NCI-H2029 treated with DMSO at 0.1 percent for 48 hours (cell line): ENCODE measurements at regions not wholly inside any gene's neighbourhood (a gene's known extent, or its start where the extent isn't known, plus 50 kb on each side); places are given as distances from the start of the nearest gene placed in this dataset.

Experiments used
- DNase-seq: peaks from one replicate; lab custom pipeline; 2025; lab: John Stamatoyannopoulos, UW

DNA sequence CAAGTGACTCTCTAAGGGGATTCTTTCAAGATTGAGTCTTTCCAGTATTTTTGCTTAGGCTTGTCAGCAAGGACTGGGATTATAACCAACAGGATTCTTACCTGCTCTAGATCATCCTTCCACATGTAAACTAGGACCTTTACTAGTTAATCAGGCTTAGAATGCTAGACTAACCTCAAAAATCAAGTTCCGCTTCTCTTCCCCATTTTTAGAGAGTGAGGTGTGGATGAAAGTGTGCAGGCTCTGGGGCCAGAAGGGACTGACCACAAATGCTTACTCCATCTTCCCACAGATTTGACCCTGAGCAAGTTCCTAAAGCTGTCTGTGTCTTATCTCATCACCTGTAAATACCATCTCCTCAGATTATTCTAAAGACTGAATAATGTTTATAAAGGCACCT lies 89.5 kb upstream of the IL12A start:
- no peak for DNase-seq

GRCh38 chr3:159902546-159903314 lies 85.9 kb upstream of the IL12A start:
- DNase-seq, result no peak

GRCh38 chr3:159904455-159904854 lies 84.2 kb upstream of the IL12A start:
- DNase-seq, result no peak

- no peak for DNase-seq
Observed at GRCh38 chr3:159904911-159905310, 83.7 kb upstream of the IL12A start.

DNA sequence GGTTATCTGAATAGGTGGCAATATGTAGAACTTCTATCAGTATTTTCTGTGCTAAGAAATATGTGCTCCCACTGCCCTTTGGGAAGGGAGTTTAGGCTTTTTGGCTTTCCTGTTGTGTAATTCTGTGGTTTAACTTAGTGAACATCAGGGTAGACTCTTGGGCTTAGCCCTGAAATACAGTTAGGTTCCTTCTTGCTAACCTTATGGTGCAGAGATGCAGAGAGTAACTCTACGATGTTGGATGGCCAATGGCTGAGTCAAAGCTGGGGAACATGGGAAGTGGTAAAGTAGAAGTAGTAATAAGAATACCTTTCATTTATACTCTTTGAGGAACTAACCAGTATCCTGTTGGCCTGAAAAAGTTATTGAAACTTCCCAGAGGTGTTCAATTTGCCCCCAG lies 80.8 kb upstream of the IL12A start:
- DNase-seq, result no peak

DNA sequence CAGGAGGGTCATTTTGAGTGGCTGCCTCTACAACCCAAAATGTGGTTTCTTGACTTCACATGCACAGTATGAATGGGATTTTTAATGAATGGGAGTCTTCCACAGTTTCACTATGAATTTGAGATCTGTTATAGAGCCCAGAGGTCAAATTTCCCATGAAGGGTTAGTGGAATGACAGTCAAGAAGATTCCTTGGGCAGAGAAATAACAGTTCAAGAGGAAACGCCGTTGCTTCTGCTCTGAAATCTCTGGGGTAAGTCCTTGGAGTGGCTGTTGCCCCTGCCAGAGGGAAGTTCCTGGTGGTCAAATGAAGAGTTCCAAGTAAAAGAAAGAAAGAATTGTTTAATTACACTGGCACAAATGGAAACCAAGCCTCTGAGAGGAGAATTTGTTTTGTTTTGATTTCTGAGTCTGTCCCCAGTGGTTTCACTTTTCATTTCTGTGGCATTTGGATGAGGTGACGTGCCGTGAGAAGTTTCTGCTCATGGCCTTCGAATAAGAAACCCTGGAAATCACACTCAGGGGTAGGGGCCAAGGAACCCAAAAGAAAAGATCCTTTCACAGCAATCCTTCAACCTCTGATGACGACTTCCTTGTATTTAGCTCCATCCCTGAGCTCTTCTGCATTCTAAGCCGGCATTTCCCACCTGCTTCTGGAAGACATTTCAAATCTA lies 77.5 kb upstream of the IL12A start:
- DNase-seq, result no peak

DNA sequence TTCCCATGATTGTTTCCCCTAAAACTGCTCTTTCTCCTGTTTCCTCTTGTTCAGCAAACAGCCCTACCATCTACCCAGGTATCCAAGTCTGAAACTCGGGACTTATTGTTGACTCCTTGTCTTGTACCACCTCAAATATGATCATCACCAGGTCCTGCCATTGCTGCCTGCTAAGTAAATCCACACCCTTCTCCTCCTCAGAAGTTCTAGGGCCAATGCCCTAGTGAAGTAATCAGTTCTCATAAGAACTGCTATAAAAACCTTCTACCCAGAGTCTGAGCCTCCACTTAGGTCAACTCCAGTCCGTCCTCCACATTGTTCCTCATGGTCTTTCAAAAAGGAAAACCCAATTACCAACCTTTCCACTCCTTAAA lies 77.0 kb upstream of the IL12A start:
- no peak for DNase-seq

DNA sequence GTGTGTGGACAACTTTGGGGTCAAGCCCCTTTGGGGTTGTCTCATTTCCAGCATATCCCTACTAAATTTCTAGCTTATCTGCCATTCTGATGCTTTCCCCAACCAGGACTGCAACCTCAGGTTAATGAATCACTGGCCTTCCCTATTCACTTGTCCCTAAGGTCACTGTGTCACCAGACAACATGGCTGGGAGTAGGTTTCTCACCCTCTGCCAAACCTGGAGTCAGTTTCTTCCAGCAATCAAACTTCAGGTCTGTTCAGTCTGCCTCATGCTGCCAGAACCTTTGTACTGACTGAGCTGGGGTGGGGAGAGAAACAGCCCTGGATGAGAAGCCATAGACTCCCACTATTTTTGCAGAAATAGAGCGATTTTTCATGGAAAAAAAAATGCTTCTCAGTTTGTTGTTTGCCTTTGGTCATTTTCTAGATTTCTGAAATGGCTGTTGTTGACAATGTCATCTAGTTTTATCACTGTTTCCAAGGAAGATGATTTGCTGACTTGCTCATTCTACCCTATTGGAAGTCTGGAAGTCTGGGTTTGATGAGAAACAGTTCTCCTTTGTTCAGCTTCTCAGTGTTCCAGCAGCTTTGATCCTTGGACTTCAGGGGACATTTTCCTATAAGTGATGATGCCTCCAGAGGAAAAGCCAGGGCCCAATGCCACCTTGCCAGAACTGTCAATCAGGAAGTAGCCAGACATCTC lies 74.8 kb upstream of the IL12A start:
- no peak for DNase-seq

GRCh38 chr3:159914426-159914825 lies 74.2 kb upstream of the IL12A start:
- no peak for DNase-seq

GRCh38 chr3:159916052-159916451 lies 72.6 kb upstream of the IL12A start:
- no peak for DNase-seq

GRCh38 chr3:159917141-159917540 lies 71.5 kb upstream of the IL12A start:
- DNase-seq, result no peak

DNA sequence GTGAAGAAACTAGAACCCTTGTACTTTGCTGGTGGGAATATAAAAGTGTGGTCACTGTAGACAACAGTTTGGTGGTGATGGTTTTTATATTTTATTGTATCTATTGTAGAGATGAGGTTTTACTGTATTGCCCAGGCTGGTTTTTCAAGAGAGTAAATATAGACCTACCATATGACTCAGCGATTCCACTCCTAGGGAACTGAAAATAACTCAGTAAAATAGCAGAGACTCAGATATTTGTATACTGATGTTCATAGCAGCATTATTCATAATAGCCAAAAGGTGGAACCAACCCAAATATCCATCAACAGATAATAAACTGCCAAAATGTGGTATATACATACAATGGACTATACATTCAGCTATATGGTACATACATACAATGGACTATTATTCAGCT lies 68.8 kb upstream of the IL12A start:
- no peak for DNase-seq

DNA sequence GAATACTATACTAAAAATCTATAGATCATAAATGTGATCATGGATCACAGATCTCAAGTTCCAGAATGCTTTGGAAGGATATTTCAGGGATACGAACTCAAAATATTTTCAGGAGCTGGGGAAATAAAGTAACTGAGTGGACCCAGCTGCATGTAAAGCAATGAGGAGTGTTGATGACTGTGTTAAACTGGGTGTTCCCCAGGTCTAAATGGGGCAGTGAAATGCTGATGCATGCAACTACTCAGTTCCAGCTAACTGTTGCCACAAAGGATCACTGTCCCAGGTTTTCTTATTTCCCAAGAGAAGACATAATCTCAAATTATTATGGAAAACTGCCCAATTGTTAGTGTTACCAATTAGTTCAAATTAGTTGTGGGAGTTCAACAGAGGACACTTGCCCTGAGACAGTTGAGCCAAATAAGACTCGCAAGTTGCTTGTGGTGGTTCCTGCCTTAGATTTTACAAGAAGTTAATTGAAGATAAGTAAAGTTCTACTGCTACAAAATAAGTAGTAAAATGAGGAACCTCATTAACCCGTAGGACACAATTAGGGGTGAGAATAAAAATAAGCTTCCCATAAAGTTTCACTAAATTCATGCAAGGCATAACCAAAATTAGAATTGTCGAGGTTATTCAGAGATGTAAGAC lies 66.3 kb upstream of the IL12A start:
- DNase-seq, result no peak

- DNase-seq, result no peak
Observed at GRCh38 chr3:159922861-159923312, 65.7 kb upstream of the IL12A start.

DNA sequence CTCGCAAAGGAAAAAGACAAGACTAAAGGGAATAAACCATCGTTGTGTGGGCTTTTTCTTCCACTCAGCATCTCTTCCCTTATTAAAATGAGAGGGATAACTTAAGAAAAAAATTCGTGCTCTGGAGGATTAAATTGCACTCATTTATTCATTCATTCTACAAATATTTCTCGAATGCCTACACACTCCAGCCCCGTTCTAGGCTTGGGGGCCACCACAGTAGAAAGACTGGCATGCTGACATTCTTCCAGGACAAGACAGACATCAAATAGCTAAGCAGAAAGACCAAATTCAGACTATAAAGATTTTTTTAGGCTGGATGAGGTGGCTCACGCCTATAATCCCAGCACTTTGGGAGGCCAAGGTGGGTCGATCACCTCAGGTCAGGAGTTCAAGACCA lies 65.3 kb upstream of the IL12A start:
- DNase-seq, result no peak

DNA sequence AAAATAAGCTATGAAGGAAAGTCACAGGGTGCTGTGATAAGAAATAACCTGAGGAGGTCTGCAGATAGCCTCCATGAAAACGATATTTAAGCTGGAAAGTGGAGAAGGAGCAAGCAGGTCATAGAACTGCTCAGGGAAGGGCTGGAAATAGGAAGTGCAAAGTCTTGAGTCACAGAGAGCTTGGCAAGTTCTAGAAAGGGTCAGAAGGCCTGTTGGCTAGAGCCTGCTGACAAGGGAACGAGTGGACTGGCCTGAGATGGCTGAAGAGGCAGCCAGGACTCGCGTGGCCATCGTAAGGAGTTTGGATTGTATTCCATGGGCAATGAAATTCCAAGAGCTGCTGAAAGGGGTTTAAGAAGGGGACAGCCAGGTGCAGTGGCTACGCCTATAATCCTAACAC lies 64.7 kb upstream of the IL12A start:
- DNase-seq, result no peak

- DNase-seq, result no peak
Observed at GRCh38 chr3:159924411-159924810, 64.2 kb upstream of the IL12A start.

DNA sequence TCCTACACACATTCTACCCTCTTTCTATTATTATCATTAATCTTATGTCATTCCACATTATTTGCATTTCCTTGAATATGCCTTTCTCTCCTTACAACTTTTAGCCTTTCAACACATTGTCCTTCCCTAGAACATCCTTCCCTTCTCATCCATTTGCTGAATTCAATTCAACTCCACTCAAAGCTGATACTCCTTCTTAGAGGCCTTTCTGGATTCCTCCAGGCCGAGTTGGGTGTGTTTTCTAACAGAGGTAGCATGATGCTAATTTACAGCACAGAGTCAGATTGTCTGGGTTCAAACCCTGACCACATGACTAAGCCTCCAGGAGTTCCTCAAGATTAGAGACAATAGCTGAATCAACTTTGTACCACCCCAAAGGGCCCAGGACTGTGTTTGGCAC lies 63.4 kb upstream of the IL12A start:
- no peak for DNase-seq

DNA sequence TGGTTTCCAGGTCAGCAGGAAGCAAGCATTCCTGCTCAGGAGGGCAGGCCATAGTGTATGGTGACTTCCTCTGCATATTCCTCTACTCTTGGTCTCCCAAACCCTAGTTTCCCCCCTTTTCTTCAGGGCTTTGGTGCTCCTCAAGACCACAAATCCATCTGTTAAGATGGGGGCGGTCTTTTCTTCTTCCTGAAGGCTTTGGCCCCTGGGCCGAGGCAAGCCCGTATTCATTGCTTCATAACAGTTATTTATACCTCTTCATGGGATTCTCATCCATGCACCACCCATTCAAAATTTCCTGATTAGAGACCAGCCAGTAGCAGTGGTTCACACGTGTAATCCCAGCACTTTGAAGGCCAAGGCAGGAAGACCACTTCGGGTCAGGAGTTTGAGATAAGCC lies 62.1 kb upstream of the IL12A start:
- no peak for DNase-seq

GRCh38 chr3:159928071-159928491 lies 60.6 kb upstream of the IL12A start:
- DNase-seq, result no peak

DNA sequence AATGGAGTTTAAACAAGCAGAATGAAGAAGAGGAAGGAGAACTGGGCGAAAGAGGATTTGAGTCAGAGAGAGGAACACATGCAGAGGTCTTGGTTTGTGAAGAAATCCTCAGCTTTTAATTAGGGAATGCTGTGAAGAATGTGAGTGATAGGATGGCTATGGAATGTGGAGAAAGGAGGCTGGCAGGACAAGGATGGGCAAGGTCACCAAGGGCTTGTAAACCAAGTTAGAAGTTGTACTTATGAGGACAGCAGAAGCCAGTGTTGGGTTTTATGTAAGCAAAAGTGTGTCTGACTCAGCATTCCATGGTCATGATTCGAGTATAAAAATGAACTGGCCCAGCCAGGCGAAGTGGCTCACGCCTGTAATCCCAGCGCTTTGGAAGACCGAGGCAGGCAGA lies 60.0 kb upstream of the IL12A start:
- DNase-seq, result no peak
